AG08395 (cell line): ENCODE measurements at regions not wholly inside any gene's neighbourhood (a gene's known extent, or its start where the extent isn't known, plus 50 kb on each side); places are given as distances from the start of the nearest gene placed in this dataset.
"Not testable (repeated sequence)": the region's sequence is repeated elsewhere in the genome, so short reads cannot be mapped to it uniquely, and the experiment has no call there.

Experiments used
- DNase-seq: peaks from one replicate; pipeline ENCODE4 v3.0.0; 2012; ENCODE audit warnings: mixed read lengths, low spot score

DNA sequence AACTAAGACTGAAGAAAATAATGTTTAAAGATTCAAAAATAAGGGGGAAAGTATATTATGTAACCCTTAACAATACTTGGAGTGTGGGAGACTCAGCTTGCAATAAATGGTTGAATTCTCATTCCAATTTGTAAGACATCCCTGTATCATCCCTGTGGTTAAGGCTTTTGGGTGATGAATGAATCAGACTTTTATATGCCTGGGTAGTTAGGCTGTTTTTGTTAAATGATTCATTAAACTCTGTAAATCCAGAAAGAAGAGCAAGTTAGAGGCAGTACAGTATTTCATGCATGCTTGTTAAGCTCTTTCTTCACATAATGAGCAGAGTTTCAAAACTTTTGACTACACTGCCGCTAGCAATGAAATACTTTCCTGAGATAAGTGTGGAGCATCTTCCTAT lies 948.8 kb downstream of the SOCS6 start:
- no peak for DNase-seq

DNA sequence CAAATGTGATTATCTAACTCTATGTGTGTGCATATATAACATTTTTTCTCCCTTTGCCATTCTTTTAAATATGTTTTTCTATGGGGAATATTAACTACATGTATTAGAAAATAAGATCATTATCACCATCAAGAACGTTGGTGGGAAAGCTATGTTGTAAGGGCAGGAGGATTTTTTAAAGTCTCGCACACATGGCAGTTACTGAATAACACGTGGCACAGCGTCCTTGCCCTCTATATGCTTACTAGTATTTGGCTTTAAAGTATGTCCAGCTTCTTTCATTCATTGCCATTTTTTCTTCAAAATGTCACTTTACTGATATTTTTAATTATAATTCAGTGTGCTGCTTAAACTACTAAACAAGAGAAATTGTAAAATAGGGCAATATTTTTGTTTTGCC lies 944.3 kb downstream of the SOCS6 start:
- DNase-seq, result no peak

DNA sequence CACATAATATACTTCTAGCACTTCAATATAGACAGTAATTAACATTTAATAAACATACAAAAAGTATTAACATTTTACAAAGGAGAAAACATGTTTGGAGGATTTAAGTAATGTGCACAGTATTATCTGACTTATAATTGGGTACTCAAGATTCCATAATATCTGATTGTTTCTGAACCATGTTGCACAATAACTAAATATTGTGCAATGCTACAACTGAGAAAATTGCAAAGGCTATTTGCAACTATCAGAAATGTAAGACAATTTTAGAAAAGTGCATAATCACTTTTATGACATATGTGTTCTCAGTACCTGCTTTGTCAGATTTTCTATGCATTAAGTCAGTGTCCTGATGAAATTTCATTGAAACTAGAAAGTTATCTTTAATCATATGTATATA lies 934.6 kb downstream of the SOCS6 start:
- no peak for DNase-seq

GRCh38 chr18:71221405-71221804 lies 932.6 kb downstream of the SOCS6 start:
- no peak for DNase-seq

DNA sequence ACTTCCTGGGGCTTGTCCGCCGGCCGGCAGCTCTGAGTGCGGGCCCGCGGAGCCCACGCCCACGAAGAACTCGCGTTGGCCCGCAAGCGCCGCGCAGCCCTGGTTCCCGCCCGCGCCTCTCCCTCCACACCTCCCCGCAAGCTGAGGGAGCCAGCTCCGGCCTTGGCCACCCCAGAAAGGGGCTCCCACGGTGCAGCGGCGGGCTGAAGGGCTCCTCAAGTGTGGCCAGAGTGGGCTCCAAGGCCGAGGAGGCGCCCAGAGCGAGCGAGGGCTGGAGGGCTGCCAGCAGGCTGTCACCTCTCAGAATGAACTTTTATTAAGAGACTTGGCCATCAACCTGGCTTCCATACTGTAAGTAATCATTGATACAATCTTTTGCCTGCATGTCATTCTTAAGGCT lies 923.9 kb downstream of the SOCS6 start:
- DNase-seq, result not testable (repeated sequence)

GRCh38 chr18:71212222-71212621 lies 923.4 kb downstream of the SOCS6 start:
- DNase-seq, result no peak

DNA sequence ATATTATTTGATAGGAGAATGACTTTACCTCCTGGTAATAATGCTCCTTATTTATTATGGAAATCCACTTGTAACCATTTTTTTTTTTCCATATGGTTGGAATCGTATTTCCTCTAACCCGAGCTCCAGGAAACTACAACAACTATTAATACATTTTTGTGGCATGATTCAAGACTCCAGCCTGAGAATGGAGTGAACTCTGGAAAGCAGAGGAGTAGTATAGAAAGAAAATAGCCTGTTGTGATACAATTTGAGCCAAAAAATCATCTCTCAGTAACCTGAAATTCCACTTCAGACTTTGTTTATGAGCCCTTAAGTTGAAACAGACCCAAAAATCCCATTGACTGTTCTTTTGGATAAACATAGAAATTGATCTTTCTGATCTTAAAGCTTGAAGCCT lies 921.1 kb downstream of the SOCS6 start:
- DNase-seq, result no peak

DNA sequence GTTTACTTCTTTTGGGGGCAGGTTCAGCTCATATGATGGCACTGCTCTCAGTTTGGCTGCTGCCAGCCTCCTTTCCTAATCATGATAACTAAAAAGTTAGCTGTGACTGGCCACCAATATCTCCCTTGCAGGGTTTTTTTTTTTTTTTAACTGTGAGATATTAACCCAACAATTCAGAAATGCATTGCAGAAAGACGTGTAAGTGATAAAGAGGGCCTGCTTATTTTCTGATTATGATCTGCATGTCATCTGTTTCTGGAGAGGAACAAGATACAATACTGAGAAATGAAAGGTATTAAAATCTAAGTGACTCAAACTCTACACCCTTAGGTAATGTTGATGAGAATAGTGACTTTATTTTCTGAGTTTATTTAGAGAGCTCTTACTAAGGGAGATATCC lies 905.6 kb downstream of the SOCS6 start:
- DNase-seq, result no peak

DNA sequence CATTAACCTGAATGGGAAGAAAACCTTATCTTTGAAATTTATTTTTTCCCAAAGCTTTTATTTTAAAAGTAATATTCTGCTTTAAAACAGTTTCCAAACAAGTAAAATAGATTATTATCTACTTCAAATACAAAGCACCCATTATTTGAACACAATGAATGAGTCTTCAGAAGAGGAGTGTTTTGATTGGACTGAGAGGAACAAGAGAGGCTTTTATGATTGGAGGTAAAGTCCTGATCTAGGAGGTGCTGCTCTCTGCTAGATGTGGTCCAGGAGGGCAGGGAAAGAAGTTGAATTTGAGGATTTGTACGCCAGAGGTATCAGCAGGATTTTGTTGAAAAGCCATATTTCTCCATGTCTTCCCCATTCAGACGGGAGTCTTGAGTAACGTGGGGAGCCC lies 900.7 kb downstream of the SOCS6 start:
- no peak for DNase-seq

GRCh38 chr18:71168557-71169145 lies 879.8 kb downstream of the SOCS6 start:
- DNase-seq, result no peak

DNA sequence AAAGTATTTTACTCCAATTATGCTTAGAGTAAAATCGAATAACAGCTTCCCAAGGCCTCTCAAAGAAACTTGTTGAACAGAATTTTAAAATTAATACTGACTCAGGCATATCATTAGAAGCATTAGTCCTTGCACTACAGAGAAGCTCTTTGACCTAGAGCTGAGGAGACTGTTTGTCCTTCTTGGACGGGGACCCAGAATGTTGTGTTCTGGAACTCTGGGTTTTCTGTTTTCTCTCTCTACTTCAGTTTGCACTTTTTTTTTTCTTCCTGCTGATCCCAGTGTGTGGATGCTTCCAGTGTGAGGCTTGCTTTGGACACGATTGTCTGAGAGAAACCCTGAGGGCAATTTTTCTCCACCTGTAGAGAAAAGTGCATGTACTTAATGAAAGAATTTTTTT lies 847.6 kb downstream of the SOCS6 start:
- DNase-seq, result no peak

DNA sequence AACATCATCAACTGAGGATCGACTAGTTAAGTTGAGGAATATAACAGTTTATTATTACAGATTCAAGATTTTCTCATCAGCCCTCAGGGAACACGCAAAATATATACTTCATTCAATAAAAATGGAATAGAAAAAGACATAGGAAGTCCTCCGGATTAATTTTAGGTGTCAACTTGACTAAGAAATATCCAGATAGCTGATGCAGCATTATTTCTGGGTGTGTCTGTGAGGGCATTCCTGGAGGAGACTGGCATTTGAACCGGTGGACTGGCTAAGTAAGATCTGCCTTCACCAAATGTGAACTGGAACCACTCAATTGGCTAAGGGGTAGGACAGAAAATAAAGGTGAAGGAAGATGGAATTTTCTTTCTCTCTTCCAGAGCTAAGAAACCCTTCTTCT lies 845.3 kb downstream of the SOCS6 start:
- no peak for DNase-seq

DNA sequence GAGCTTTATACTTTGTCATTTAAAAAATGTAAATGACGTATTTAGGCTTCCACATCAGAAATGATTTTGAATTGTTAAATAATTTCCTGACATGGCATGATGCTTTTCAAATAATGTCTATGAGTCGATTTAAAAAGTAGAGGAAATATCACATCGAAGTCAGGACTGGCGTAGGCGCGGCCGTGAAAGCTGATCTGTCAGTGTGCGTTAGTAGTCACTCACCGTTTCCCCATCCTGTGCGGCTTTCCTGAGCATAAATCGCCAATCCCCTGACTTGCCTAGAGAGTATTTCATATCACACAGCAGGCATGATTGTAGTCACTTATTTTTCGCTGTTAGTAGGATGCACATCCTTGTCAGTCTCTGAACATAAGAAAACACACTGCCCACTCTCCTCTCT lies 843.1 kb downstream of the SOCS6 start:
- DNase-seq, result no peak

DNA sequence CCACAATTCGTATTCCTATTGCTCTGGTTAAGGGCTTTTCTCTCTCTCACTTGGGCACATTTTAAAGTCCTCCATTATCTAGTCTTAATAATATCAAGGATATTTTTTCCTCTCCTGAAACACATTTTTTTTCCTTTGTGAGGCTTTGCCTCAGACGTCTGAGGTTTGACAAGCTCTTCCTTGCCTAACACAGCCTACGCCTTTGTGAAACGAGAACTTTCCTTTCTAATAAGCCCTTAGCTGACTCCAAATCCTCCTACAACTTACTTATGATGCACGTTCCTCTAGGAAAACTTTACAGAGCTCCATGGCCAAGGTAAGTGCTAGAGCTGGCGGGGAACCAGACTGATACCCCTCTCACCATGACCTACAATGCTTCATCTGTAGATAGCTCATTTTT lies 841.5 kb downstream of the SOCS6 start:
- DNase-seq, result no peak

- no peak for DNase-seq
Measured at GRCh38 chr18:71125581-71125980, 836.7 kb downstream of the SOCS6 start.

GRCh38 chr18:71116535-71116934 lies 827.7 kb downstream of the SOCS6 start:
- no peak for DNase-seq

DNA sequence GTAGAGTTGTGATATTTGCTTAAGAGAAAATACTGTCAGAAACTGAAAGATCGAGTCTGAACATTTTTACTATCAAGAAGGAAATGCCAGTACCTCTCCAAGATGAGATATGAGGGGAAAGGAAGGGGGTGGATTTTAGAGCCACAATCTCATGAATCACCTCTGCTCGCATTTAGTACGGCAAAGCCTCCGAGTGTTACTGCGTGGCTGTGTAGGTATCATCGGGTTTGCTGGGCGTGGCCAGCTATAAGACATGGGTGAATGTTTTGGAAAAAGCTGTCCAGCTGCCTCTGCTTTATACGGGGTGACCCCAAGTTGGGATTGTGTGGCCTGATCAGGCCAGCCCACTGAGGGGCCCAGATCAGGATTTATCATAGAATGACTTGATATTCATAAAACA lies 826.4 kb downstream of the SOCS6 start:
- DNase-seq, result no peak

DNA sequence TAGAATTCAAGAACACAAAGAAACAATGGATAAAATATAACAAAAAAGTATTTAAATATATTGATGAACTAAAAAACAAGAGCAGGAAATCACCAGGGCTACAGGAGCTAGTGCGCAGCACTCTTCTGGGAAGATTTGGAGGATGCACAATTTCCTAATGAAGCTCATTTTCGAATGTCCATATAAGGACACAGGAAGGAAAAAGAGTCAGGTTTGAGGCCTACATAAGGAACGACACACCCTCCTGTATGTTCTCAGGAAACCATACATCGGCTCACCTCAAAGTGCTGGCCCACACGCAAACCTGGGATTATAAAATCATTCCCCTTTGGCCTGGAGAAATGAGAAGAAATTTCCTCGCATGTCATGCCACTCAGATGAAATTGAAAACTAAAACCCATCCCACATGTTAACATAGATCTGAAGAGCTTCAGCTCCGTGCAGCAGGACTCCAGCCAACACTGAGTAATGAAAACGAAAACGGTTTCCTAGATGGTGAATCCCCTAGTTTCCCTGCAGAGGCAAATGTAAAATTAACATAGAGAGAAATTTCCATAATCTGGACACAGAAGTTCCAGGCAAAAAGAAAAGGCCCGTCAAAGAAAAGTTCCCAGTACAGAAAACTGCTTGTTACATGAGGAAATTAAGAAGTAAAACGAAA lies 825.8 kb downstream of the SOCS6 start:
- no peak for DNase-seq

DNA sequence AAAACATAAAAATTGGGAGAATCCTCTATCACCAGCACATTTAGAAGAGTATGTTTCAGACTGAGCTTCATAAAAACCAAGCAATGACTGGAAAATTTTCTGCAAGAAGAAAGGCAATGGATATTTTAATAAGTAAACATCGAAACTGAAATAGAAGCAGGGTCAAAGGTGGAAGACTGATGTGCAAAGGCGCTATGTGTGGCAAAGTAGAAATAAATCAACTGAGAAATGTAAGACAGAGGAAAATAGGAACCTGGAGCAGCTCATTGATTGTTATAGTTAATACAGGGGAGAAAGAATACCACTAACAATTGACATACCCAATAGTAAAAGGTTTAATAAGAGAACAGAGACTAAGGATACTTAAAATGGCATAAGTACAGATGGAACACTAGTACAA lies 818.4 kb downstream of the SOCS6 start:
- DNase-seq, result no peak

- no peak for DNase-seq
Measured at GRCh38 chr18:71106701-71107100, 817.9 kb downstream of the SOCS6 start.

- DNase-seq, result no peak
Measured at GRCh38 chr18:71105994-71106546, 817.2 kb downstream of the SOCS6 start.

GRCh38 chr18:71105078-71105819 lies 816.4 kb downstream of the SOCS6 start:
- no peak for DNase-seq

- DNase-seq, result no peak
Measured at GRCh38 chr18:71079606-71080005, 790.8 kb downstream of the SOCS6 start.
